Uterus (tissue), 2 donors: ENCODE measurements at regions not wholly inside any gene's neighbourhood (a gene's known extent, or its start where the extent isn't known, plus 50 kb on each side); places are given as distances from the start of the nearest gene placed in this dataset.

Experiments used
- POLR2A ChIP-seq, 2 donors: fragments of 450-650 bp; IDR thresholded peaks; one replicate each; pipeline ENCODE4 v1.6.1; 2016; ENCODE audit warnings: antibody characterized with exemption in 2 of 2, mild to moderate bottlenecking in 1 of 2, moderate library complexity in 1 of 2
- TF ChIP-seq, protein P1 (sequence below), 4 experiments: fragments of 200-600 bp in 2 of 4; fragments of 450-650 bp in 2 of 4; sonication (generic) in 2 of 4; IDR thresholded peaks; one replicate each; pipeline ENCODE4 v1.5.1; 2016 to 2019; ENCODE audit warnings: antibody characterized with exemption in 4 of 4, mild to moderate bottlenecking in 2 of 4, moderate library complexity in 1 of 4

DNA sequence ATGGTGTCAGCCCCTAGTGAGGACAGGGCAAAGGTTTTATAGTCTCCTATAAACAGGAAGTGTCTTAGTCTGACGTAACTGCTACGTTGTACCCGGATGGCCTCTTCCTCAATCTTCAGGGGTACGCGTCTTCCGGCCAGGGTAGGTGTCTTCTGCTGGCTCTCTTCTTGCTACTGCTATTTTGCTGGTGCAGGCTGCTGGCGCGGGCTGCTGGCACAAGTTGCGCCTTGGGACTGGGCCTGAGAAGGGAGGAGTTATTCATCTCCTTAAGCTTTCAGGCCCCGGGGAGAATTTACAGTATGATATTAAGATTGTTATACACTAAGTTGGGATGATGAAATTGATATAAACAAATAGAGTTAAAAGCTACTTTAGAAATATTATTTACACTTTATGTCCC is 74.4 kb downstream of the HDGFL1 start:
- TF ChIP-seq, protein P1, sequence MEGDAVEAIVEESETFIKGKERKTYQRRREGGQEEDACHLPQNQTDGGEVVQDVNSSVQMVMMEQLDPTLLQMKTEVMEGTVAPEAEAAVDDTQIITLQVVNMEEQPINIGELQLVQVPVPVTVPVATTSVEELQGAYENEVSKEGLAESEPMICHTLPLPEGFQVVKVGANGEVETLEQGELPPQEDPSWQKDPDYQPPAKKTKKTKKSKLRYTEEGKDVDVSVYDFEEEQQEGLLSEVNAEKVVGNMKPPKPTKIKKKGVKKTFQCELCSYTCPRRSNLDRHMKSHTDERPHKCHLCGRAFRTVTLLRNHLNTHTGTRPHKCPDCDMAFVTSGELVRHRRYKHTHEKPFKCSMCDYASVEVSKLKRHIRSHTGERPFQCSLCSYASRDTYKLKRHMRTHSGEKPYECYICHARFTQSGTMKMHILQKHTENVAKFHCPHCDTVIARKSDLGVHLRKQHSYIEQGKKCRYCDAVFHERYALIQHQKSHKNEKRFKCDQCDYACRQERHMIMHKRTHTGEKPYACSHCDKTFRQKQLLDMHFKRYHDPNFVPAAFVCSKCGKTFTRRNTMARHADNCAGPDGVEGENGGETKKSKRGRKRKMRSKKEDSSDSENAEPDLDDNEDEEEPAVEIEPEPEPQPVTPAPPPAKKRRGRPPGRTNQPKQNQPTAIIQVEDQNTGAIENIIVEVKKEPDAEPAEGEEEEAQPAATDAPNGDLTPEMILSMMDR (IDR thresholded peaks at IDR 0.05): no peak
- no peak for TF ChIP-seq POLR2A (IDR thresholded peaks at IDR 0.05)
